ENCODE measurements at regions not wholly inside any gene's neighbourhood (a gene's known extent, or its start where the extent isn't known, plus 50 kb on each side); places are given as distances from the start of the nearest gene placed in this dataset.
"Not testable (repeated sequence)": the region's sequence is repeated elsewhere in the genome, so short reads cannot be mapped to it uniquely, and the experiment has no call there.

DNA sequence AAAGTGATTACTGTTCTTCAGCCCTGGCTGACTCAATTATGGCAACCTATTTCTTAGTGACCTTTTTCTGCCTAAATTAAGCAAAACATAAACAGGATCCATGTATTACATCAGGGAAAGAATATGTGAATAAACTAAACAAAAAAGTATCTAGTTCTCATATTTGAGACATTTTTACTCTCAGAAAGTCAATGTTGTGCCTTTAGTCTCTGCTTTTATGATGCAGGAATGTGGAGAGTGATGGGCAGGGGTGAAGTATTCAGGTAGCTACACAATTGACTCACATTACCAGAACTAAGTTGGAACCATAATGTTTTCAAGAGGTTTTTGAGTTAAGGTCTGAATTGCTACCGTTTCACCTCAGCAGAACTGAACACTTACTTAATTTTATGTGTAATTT, 462.7 kb upstream of the CXADR start:
- DNase-seq (ENCODE audit: low spot score), result no peak

- DNase-seq (ENCODE audit: low spot score), result no peak
Measured at GRCh38 chr21:17050646-17051045, 462.2 kb upstream of the CXADR start.

DNA sequence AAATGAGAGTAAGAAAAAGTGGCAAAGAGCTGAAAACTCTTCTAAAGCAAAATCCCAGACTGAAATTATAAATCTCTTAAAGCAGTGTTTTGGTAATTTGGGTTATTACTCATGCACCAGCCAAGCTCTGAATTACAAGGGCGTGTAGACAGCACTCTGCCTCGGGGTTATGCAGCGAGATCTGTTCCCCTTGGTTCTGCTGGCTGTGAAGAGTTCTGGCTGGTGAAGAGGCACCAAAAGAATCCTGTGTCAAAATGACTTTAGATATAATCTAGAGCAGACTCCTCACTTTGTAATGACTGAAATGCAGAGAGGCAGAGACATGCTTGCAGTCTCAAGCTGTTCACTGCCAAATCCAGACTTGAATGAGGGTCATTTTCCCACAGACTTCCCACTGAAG, 461.8 kb upstream of the CXADR start:
- DNase-seq (ENCODE audit: low spot score), result no peak

GRCh38 chr21:17053321-17053720, 459.5 kb upstream of the CXADR start:
- no peak for DNase-seq (ENCODE audit: low spot score)

DNA sequence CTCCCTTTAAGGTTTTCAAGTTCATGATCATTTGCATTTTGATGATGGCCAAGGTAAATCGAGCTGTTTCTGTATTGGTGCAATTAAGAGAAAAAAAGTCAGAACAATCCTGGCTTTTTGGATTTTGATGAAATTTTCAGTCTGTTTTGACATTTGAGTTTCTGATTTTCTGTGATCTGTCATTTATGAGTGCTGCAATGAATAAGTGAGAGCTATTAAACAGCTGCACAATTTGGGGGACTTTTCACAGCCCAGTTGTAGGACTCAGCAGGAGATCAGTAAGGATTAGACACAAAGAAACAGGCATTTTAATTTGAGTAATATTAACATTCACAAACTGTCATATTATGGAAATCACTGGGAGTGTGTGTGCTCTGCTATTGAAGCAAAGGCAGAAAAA, 452.9 kb upstream of the CXADR start:
- DNase-seq (ENCODE audit: low spot score), result no peak

DNA sequence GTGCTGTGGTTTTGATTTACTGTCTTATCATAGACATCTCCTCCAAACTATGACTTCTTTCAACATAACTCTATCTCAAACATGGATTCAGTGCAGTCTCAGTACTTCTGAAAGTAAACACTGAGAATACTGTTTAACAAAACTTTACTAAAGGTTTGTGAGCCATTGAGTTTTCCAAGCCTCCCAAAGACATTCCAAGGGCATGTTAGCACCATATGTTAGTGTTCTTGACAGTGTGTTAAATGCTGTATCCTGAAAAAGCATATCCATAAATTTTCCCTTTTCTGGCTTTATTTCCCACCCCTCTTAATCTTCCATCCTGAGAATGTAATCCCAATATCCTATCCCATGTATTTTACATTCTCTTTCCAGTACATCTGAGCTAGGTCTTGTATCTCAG, 446.8 kb upstream of the CXADR start:
- DNase-seq (ENCODE audit: low spot score), result no peak

GRCh38 chr21:17071093-17071492, 441.8 kb upstream of the CXADR start:
- no peak for DNase-seq (ENCODE audit: low spot score)

GRCh38 chr21:17081193-17081592, 431.6 kb upstream of the CXADR start:
- DNase-seq (ENCODE audit: low spot score), result no peak

DNA sequence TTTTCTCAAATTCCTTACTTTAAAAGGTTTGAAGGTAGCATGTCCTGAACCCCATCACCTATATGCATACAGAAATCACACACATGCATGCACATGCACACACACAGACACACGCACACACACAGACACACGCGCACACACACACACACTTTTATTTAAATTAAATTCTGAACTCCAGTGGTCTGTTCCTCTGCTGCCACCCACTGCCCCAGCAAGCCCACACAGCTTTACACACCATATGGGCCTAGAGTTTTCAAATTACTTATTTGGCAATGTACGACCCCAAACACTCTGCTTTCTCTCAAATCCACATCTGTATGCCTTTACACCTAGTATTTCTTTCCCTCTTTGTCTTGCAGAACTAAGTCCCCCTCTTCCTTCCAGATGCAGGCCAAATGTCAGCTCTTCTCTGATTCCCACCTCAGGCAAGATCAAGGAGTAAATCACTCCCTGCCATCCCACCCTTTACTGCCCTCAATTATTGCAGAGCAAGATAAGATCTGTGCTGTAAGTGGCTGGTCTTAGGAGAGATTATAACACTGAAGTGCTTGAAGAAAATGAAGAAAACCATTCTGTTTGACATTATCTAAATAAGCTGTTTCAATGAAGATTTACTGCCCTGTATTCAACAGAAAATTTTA, 429.9 kb upstream of the CXADR start:
- no peak for DNase-seq (ENCODE audit: low spot score)

DNA sequence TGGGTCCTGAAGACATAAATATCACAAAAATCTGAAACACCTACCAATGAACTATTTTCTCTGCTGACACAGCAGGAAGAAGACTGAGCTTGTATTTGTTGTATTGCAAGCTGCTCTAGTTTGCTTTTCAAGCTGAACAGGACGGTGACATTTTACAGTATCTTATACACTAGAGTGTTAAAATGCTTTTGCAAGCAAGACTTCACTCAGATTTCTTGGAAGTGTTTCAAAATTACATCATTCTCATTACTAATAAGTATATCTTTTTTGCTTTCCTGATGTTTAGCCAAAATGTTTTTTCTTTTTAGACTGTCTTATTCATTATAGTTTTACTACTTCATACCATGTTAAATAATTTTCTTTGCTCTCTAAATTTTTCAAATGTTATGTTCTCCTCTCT, 427.1 kb upstream of the CXADR start:
- no peak for DNase-seq (ENCODE audit: low spot score)

DNA sequence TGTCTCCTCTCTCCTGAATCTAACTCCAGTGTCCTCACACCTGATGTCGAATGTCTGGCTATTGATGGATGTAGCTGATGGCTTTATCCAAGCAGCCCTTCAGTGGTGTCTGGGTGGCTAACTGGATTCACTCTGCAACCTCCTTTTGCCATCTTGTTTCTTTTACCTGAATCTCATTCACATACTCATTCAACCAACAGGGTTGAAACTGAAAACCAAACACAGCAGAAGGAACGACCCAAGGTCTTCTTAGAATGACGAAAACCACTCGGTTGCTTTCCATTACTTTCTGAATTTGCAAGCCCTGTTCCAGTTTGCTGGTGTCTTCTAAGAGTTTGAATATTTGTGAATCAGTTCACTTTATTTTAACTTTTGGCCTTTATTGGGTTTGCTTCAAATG, 424.3 kb upstream of the CXADR start:
- DNase-seq (ENCODE audit: low spot score), result no peak

DNA sequence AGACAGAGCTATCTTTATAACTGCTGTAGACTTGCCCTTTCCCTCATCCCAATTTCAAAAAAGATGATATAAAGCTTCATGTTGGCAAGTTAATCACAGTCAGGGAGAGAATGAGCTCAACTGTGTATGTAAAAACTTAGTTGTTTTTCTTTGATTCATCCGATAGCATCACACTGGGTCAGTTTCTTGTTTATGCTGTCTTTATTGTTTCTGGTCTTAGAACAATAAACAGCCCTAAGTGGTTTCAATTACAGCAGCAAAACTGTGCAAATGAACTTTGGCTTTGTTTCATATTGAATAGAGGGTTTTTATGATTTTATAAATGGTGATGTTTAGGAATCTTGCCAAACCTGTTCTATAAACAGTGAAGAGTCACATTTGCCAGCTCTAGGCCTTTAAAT, 423.8 kb upstream of the CXADR start:
- no peak for DNase-seq (ENCODE audit: low spot score)

- no peak for DNase-seq (ENCODE audit: low spot score)
Measured at GRCh38 chr21:17101696-17102095, 411.1 kb upstream of the CXADR start.

DNA sequence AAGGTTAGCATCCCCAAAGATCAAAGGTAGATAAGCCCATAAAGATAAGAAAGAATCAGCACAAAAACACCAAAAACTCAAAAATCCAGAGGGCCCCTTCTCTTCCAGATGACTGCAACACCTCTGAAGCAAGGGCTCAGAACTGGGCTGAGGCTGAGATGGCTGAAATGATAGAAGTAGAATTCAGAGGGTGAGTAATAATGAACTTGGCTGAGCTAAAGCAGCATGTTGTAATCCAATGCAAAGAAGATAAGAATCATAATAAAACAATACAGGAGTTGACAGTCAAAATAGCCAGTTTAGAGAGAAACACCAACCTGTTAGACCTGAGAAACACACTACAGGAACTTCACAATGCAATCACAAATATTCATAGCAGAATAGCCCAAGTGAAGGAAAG, 406.9 kb upstream of the CXADR start:
- no peak for DNase-seq (ENCODE audit: low spot score)

DNA sequence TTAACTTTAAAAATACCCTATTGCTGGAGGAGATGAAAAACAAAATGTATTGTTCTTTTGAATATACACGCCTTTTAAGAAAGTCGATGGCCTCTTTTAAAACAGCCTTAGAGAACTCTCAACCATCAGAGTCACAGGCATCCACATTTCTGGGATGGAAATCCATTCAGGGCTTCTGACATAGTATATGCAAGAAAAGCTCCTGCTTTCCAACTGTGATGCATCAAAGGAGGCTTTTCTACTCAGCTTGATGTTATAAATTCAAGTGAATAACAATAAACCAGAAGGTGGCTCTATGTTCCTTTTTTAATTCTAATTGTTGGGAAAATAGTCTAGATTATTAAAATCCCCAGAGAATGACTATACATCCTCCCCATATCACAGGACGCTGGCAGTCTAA, 398.8 kb upstream of the CXADR start:
- no peak for DNase-seq (ENCODE audit: low spot score)

DNA sequence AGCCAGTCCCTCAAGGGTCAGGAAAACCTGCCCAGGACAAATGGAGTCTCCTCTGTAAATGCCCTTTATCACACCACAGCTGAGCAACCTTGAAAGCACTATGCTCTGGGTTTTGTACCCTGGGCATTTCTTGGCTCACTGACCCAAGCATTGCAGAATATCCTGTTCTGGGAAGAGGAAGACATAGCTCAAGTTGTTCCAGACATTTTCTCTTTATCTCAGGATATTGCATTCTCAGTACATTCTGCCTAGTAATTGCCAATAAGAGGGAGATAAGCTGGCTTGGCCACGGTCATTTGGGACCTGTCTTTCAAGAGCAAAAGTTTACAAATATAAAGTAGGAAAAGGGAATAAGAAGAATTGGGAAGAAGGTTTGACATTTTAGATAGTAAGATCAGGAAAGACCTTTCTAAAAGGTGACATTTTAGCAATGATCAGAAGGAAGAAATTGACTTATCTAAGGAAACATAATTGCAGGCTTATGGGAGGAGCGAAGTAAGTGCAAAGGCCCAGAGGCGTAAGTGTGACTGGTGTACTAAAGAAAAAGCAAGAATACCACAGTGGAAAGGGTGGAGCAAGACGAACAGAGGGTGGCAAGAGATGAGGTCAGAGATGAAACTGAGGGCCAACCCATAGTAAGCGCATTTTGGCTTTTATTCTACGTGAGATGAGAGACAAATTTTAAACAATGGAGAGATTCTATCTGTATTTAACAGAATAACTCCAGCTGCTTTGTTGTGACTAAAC, 394.0 kb upstream of the CXADR start:
- no peak for DNase-seq (ENCODE audit: low spot score)

DNA sequence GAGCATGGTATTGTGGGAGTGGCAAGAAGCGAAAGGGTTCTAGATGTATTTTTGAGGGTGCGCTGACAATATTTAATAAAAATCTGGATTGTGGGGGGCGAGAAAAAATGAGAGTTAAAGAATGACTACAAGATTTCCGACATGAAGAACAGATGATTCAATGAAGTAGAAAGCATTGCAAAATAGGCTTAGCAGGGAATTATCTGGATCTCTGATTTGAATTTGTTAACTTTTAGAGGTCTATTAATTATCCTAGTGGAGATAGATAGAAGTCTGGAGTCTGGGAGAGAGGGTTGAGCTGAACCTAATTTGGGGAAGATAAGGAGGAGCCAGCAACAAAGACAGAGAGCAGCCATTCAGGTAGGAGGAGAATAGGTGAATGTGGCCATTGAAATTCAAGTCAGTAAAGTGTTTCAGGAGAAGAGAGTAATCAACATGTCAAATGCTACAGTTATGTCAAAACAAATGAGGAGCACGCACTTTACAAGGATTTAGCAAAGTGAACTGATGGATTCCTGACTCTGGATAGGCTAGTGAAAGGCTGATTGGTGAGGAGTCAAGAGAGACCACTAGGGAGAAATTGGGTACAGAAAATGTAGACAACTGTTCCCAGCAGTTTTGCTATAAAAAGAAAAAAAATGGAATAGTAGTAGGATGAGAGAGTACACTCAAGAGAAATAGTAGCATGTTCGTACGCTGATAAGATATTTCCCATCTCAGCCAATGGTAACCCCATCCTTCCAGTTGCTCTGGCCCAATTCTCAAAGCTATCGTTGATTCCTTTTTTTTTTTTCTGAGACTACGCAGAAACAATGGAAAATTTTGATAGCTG, 393.2 kb upstream of the CXADR start:
- no peak for DNase-seq (ENCODE audit: low spot score)

DNA sequence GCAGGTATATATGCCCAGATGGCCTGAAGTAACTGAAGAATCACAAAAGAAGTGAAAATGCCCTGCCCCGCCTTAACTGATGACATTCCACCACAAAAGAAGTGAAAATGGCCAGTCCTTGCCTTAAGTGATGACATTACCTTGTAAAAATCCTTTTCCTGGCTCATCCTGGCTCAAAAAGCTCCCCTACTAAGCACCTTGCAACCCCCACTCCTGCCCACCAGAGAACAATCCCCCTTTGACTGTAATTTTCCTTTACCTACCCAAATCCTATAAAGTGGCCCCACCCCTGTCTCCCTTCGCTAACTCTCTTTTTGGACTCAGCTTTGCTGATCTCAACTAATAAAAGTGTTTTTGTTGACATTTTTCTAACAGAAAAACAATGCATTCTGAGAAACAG, 385.4 kb upstream of the CXADR start:
- DNase-seq (ENCODE audit: low spot score), result not testable (repeated sequence)

- DNase-seq (ENCODE audit: low spot score), result no peak
Measured at GRCh38 chr21:17128132-17128531, 384.7 kb upstream of the CXADR start.

GRCh38 chr21:17139159-17139558, 373.7 kb upstream of the CXADR start:
- not testable (repeated sequence) for DNase-seq (ENCODE audit: low spot score)

DNA sequence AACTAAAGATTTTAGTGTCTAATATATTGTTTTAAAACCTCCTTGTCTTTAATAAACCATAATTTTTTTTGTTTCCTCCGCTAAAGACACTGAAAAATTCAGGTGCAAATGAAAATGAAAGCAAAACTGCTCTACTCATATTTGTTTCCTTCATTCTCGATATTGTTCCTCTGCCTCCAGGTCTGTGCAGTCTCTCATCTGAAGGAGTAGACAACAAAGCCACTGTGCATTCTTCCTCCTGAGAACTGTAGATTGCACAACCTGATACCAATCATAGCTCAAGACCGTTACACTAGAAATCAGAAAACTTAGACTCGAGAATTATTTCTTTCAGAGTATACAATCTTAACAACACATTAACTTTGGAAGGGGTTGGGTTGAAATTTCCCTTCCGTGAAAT, 373.1 kb upstream of the CXADR start:
- DNase-seq (ENCODE audit: low spot score), result no peak

DNA sequence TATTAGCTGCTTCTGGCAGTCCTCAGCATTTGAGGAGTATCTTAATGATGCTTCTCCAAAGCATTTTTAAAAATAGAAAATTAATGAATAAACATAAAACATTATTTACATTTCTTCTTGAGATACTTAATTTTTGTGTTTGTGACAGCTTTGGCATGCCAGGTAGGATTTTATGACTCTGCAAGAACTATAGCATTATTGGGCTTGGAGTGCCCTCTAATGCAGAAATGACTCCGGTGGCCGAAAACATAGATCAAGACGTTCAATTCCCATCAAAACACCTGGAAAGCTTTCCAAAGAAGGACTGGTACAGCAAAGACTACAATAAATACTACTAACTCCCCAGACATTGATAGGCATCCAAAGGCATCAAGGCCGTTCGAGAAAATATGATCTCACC, 366.4 kb upstream of the CXADR start:
- DNase-seq (ENCODE audit: low spot score), result no peak

DNA sequence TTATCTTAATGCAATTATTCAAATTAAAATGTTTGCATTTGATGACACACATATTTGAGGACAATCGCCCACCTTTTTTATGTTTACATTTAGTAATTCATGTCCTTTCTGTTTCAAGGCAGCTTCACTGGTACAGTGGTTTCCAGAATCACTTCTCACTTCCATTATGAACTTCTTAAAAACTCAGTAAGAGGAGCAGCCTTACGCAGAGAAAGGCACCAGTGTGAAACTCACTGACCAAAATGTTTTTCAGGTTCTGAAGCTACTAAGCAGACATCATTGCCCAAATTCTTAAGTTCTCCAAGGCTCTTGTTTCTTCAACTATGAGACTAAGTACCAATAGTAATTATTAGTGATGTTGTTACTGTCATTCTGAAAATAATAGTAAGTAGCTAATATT, 353.1 kb upstream of the CXADR start:
- DNase-seq (ENCODE audit: low spot score), result no peak

All from RKO (cell line).